ENCODE measurements at regions not wholly inside any gene's neighbourhood (a gene's known extent, or its start where the extent isn't known, plus 50 kb on each side); places are given as distances from the start of the nearest gene placed in this dataset.

DNA sequence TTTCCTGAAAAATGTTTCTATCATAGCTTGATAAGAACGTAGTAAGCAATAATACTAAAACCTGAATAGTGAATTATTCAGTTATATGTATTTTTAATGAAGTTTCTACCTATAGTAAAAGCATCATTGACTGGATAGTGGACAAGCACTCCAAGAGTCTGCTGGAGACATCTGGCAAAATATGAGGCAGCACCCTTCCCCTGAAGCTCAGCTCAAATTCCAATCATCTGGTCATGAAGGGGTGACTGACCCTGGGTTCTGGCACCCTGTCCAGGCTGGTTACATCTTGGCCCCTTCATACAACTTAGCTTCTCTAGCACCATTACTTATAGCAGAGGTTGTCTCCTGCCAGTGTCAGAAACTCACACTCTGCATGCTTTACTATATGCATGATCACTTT is 455.4 kb downstream of the RAP2B start:
- dilution Hi-C loops (cut with MboI; ENCODE audit: extremely low pct_ligation_motif_present, low sequenced_read_pairs) = no loop called here
- TF ChIP-seq, protein P1, sequence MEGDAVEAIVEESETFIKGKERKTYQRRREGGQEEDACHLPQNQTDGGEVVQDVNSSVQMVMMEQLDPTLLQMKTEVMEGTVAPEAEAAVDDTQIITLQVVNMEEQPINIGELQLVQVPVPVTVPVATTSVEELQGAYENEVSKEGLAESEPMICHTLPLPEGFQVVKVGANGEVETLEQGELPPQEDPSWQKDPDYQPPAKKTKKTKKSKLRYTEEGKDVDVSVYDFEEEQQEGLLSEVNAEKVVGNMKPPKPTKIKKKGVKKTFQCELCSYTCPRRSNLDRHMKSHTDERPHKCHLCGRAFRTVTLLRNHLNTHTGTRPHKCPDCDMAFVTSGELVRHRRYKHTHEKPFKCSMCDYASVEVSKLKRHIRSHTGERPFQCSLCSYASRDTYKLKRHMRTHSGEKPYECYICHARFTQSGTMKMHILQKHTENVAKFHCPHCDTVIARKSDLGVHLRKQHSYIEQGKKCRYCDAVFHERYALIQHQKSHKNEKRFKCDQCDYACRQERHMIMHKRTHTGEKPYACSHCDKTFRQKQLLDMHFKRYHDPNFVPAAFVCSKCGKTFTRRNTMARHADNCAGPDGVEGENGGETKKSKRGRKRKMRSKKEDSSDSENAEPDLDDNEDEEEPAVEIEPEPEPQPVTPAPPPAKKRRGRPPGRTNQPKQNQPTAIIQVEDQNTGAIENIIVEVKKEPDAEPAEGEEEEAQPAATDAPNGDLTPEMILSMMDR (optimal IDR thresholded peaks at IDR 0.05 in 1 of 3, IDR thresholded peaks at IDR 0.05 in 1 of 3, conservative IDR thresholded peaks at IDR 0.05 in 1 of 3; ENCODE audit: extremely low read depth in 1 of 3, insufficient read depth in 2 of 3, low read length in 3 of 3) = no peak
- no peak for TF ChIP-seq EZH2 (IDR thresholded peaks at IDR 0.05; ENCODE audit: low read length)
- Histone ChIP-seq H3K9me3 (ENCODE audit: control insufficient read depth, low read depth, low read length) (no peaks in the 10 kb centered on the region), H3K4me2 (ENCODE audit: control insufficient read depth, extremely low read depth, insufficient read depth, low read depth, low read length) (no peak overlapping the region), H3K9me1 (ENCODE audit: control insufficient read depth, extremely low read depth, insufficient read depth, low read length) (no peaks in the 10 kb centered on the region), H3K36me3 (ENCODE audit: control insufficient read depth in 2 of 2, extremely low read depth in 1 of 2, insufficient read depth in 2 of 2, low read length in 2 of 2) (no peaks in the 10 kb centered on the region), H2AFZ (ENCODE audit: control insufficient read depth, low read length) (no peak overlapping the region), H3K4me1 (ENCODE audit: control insufficient read depth, extremely low read depth, insufficient read depth, low read length) (peaks cover 9% of the 10 kb centered on the region), H3K27me3 (ENCODE audit: control insufficient read depth, extremely low read depth, insufficient read depth, low read length) (no peaks in the 10 kb centered on the region), H4K20me1 (ENCODE audit: control insufficient read depth, extremely low read depth, insufficient read depth, low read length) (no peaks in the 10 kb centered on the region), H3K9ac (ENCODE audit: control insufficient read depth, extremely low read depth, insufficient read depth, low read length) (no peak overlapping the region), H3K79me2 (ENCODE audit: control insufficient read depth, insufficient read depth, low read length) (no peaks in the 10 kb centered on the region), H3K4me3 (ENCODE audit: control insufficient read depth in 2 of 3, extremely low read depth in 1 of 3, insufficient read depth in 2 of 3, low read depth in 1 of 3, low read length in 3 of 3) (no peak overlapping the region), H3K27ac (ENCODE audit: control insufficient read depth, insufficient read depth, low read length) (no peak overlapping the region)
- FAIRE-seq (no peak), DNase-seq (ENCODE audit: low read depth, low spot score) (no peak)

DNA sequence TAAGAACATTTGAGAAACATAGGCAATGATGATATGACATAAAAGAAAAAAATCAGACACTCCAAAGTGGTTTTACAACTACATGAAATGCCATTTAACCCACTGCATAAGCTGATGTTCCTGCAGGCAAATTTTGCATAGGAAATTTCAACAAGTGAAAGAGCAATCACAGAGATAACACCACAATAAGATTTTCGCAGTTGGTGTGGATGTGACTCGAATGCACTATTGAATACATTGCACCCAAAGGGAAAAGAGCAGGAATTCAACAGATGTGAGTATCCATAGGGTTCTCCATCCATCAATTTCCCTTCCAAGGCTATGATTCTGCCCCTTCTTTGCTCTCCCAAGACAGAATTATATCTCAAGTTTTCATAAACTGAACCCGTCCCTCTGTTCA is 456.1 kb downstream of the RAP2B start:
- DNase-seq (ENCODE audit: low read depth, low spot score) = no peak
- Histone ChIP-seq H4K20me1 (ENCODE audit: control insufficient read depth, extremely low read depth, insufficient read depth, low read length) (no peaks in the 10 kb centered on the region), H3K9ac (ENCODE audit: control insufficient read depth, extremely low read depth, insufficient read depth, low read length) (no peak overlapping the region), H3K79me2 (ENCODE audit: control insufficient read depth, insufficient read depth, low read length) (no peaks in the 10 kb centered on the region), H3K9me3 (ENCODE audit: control insufficient read depth, low read depth, low read length) (no peaks in the 10 kb centered on the region), H3K27ac (ENCODE audit: control insufficient read depth, insufficient read depth, low read length) (no peak overlapping the region), H3K4me1 (ENCODE audit: control insufficient read depth, extremely low read depth, insufficient read depth, low read length) (peaks cover 9% of the 10 kb centered on the region), H3K4me3 (ENCODE audit: control insufficient read depth in 2 of 3, extremely low read depth in 1 of 3, insufficient read depth in 2 of 3, low read depth in 1 of 3, low read length in 3 of 3) (no peak overlapping the region), H3K27me3 (ENCODE audit: control insufficient read depth, extremely low read depth, insufficient read depth, low read length) (no peaks in the 10 kb centered on the region), H3K9me1 (ENCODE audit: control insufficient read depth, extremely low read depth, insufficient read depth, low read length) (no peaks in the 10 kb centered on the region), H3K36me3 (ENCODE audit: control insufficient read depth in 2 of 2, extremely low read depth in 1 of 2, insufficient read depth in 2 of 2, low read length in 2 of 2) (no peaks in the 10 kb centered on the region), H2AFZ (ENCODE audit: control insufficient read depth, low read length) (no peak overlapping the region), H3K4me2 (ENCODE audit: control insufficient read depth, extremely low read depth, insufficient read depth, low read depth, low read length) (no peak overlapping the region)
- TF ChIP-seq, protein P1 (optimal IDR thresholded peaks at IDR 0.05 in 1 of 3, IDR thresholded peaks at IDR 0.05 in 1 of 3, conservative IDR thresholded peaks at IDR 0.05 in 1 of 3; ENCODE audit: extremely low read depth in 1 of 3, insufficient read depth in 2 of 3, low read length in 3 of 3) = no peak
- no peak for TF ChIP-seq EZH2 (IDR thresholded peaks at IDR 0.05; ENCODE audit: low read length)
- dilution Hi-C loops (cut with MboI; ENCODE audit: extremely low pct_ligation_motif_present, low sequenced_read_pairs) = no loop called here
- FAIRE-seq = no peak
